HepG2 (cell line): ENCODE measurements at regions not wholly inside any gene's neighbourhood (a gene's known extent, or its start where the extent isn't known, plus 50 kb on each side); places are given as distances from the start of the nearest gene placed in this dataset.

Experiments
- CBX1 ChIP-seq: IDR thresholded peaks from one replicate; pipeline ENCODE4 v1.6.1; 2016; ENCODE audit warnings: antibody characterized with exemption, low read depth
- CREB1 ChIP-seq, 2 experiments: fragments of 450-650 bp in 1 of 2; IDR thresholded peaks; 2 replicates each; pipeline ENCODE4 v1.6.1; 2016 to 2017; ENCODE audit warnings: control low read depth in 1 of 2, mild to moderate bottlenecking in 1 of 2, missing compliant biosample characterization in 1 of 2, missing genetic modification characterization in 1 of 2
- EZH2 ChIP-seq: conservative IDR thresholded peaks from 2 replicates; pipeline ENCODE4 v1.6.1; 2012; ENCODE audit warnings: mild to moderate bottlenecking, low read depth, low read length, moderate library complexity
- KDM5A ChIP-seq: fragments of 200-600 bp; sonication (generic); IDR thresholded peaks from 2 replicates; pipeline ENCODE4 v1.7.0; 2018; ENCODE audit warnings: antibody characterized with exemption, mild to moderate bottlenecking, low read length, borderline replicate concordance
- NR2F1 ChIP-seq, 2 experiments: fragments of 450-650 bp in 1 of 2; formaldehyde crosslinking in 1 of 2; IDR thresholded peaks; 2 replicates each; pipeline versions ENCODE4 v1.5.0 to v1.6.1; 2016 to 2020; ENCODE audit warnings: mild to moderate bottlenecking in 1 of 2, missing compliant biosample characterization in 1 of 2, missing genetic modification reagents in 1 of 2, moderate library complexity in 1 of 2
- PCBP1 ChIP-seq: fragments of 200-400 bp; formaldehyde crosslinking; IDR thresholded peaks from 2 replicates; pipeline ENCODE4 v1.6.1; 2017; ENCODE audit warnings: mild to moderate bottlenecking, low read depth, low read length, borderline replicate concordance
- POLR2A ChIP-seq, 2 experiments: IDR thresholded peaks; 2 replicates each; pipeline ENCODE4 v1.6.1; 2011; ENCODE audit warnings: low read depth in 2 of 2, low read length in 2 of 2, mild to moderate bottlenecking in 1 of 2, moderate library complexity in 1 of 2; ENCODE audit not compliant: insufficient read depth in 1 of 2
- POLR2AphosphoS5 ChIP-seq: IDR thresholded peaks from 2 replicates; pipeline ENCODE4 v1.6.1; 2012; ENCODE audit warnings: low read depth, low read length
- ZNF232 ChIP-seq: sonication (generic); formaldehyde crosslinking; IDR thresholded peaks from 2 replicates; pipeline ENCODE4 v1.4.0; 2020; ENCODE audit warnings: missing genetic modification reagents, borderline replicate concordance
- ZNF883 ChIP-seq: sonication (generic); formaldehyde crosslinking; IDR thresholded peaks from 2 replicates; pipeline ENCODE4 v1.5.1; 2020; ENCODE audit warnings: mild to moderate bottlenecking, missing genetic modification reagents; ENCODE audit errors: not compliant biosample characterization
- TF ChIP-seq, protein P1 (sequence below): sonication (generic); formaldehyde crosslinking; IDR thresholded peaks from 2 replicates; pipeline ENCODE4 v1.4.0; 2020; ENCODE audit warnings: missing genetic modification reagents
- TF ChIP-seq, protein P2 (sequence below): sonication (generic); formaldehyde crosslinking; IDR thresholded peaks from 2 replicates; pipeline ENCODE4 v1.5.0; 2020; ENCODE audit warnings: mild to moderate bottlenecking, missing genetic modification reagents, moderate library complexity
- TF ChIP-seq, protein P3 (sequence below): sonication (generic); formaldehyde crosslinking; IDR thresholded peaks from 2 replicates; pipeline ENCODE4 v1.4.0; 2020; ENCODE audit warnings: missing genetic modification reagents

DNA sequence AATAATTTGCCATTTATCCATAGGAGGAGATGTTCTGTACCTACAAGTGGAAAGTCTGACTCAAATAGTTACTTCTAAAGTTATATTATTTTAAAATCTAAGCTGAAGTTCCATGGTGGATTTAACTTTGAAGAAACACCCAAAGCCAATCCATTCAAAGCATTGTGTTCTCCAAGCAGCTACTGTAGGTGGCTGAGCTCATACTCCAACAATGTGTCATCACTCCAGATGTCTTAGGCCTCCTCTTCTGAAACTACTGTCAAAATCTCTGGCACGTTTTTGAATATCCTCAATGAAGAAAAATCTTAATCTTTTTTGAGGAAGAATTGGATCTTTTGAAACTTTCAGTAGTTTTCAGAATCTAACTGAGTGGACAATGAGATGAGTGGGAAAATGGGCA lies 169.1 kb downstream of the PTEN start:
- TF ChIP-seq EZH2 (no peak), ZNF232 (CRISPR knock-in tag) (no peak), ZNF883 (CRISPR knock-in tag) (no peak), PCBP1 (no peak), KDM5A (no peak), POLR2A (IDR thresholded peaks at IDR 0.05; ENCODE audit: insufficient read depth in 1 of 2, low read depth in 2 of 2, low read length in 2 of 2) (no peak), POLR2AphosphoS5 (no peak), CREB1 (IDR thresholded peaks at IDR 0.05) (no peak), CREB1 (CRISPR knock-in tag; IDR thresholded peaks at IDR 0.05) (no peak), NR2F1 (CRISPR knock-in tag; IDR thresholded peaks at IDR 0.05) (no peak), CBX1 (no peak)
- TF ChIP-seq, protein P1, sequence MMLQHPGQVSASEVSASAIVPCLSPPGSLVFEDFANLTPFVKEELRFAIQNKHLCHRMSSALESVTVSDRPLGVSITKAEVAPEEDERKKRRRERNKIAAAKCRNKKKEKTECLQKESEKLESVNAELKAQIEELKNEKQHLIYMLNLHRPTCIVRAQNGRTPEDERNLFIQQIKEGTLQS (CRISPR knock-in tag), result no peak
- TF ChIP-seq, protein P2, sequence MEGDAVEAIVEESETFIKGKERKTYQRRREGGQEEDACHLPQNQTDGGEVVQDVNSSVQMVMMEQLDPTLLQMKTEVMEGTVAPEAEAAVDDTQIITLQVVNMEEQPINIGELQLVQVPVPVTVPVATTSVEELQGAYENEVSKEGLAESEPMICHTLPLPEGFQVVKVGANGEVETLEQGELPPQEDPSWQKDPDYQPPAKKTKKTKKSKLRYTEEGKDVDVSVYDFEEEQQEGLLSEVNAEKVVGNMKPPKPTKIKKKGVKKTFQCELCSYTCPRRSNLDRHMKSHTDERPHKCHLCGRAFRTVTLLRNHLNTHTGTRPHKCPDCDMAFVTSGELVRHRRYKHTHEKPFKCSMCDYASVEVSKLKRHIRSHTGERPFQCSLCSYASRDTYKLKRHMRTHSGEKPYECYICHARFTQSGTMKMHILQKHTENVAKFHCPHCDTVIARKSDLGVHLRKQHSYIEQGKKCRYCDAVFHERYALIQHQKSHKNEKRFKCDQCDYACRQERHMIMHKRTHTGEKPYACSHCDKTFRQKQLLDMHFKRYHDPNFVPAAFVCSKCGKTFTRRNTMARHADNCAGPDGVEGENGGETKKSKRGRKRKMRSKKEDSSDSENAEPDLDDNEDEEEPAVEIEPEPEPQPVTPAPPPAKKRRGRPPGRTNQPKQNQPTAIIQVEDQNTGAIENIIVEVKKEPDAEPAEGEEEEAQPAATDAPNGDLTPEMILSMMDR, result no peak
- TF ChIP-seq, protein P3, sequence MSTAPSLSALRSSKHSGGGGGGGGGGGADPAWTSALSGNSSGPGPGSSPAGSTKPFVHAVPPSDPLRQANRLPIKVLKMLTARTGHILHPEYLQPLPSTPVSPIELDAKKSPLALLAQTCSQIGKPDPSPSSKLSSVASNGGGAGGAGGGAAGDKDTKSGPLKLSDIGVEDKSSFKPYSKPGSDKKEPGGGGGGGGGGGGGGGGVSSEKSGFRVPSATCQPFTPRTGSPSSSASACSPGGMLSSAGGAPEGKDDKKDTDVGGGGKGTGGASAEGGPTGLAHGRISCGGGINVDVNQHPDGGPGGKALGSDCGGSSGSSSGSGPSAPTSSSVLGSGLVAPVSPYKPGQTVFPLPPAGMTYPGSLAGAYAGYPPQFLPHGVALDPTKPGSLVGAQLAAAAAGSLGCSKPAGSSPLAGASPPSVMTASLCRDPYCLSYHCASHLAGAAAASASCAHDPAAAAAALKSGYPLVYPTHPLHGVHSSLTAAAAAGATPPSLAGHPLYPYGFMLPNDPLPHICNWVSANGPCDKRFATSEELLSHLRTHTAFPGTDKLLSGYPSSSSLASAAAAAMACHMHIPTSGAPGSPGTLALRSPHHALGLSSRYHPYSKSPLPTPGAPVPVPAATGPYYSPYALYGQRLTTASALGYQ (CRISPR knock-in tag), result no peak
